Spleen (tissue), 11 donors: ENCODE measurements at regions not wholly inside any gene's neighbourhood (a gene's known extent, or its start where the extent isn't known, plus 50 kb on each side); places are given as distances from the start of the nearest gene placed in this dataset.
A peak's percentile ranks its signal among the peaks of the same experiment; 100 is the strongest.

Experiments
- DNase-seq: peaks from one replicate; pipeline ENCODE4 v3.0.0-alpha.2; 2020
- H3K27ac ChIP-seq, 8 donors: fragments of 200-600 bp; sonication (generic) in 7 of 8; 1 replicate in 4 of 8; 2 replicates in 4 of 8; pipeline versions ENCODE4 v1.5.0 to v1.8.0; 2016 to 2021; ENCODE audit warnings: inconsistent platforms in 4 of 8, mild to moderate bottlenecking in 4 of 8, moderate library complexity in 1 of 8
- H3K27me3 ChIP-seq, 7 donors: fragments of 200-600 bp; sonication (generic) in 6 of 7; replicated peaks in 1 of 7; 1 replicate in 4 of 7; 2 replicates in 3 of 7; pipeline versions ENCODE4 v1.5.0 to v1.8.0; 2016 to 2021; ENCODE audit warnings: inconsistent platforms in 3 of 7, mild to moderate bottlenecking in 1 of 7
- H3K36me3 ChIP-seq, 6 donors: fragments of 200-600 bp; sonication (generic) in 5 of 6; 1 replicate in 4 of 6; 2 replicates in 2 of 6; pipeline versions ENCODE4 v1.5.0 to v1.8.0; 2016 to 2021; ENCODE audit warnings: inconsistent platforms in 2 of 6
- H3K4me1 ChIP-seq, 6 donors: fragments of 200-600 bp; sonication (generic) in 5 of 6; 1 replicate in 3 of 6; 2 replicates in 3 of 6; pipeline versions ENCODE4 v1.5.0 to v1.8.0; 2016 to 2021; ENCODE audit warnings: inconsistent platforms in 3 of 6
- H3K4me3 ChIP-seq, 8 donors: fragments of 200-600 bp; sonication (generic) in 7 of 8; 1 replicate in 4 of 8; 2 replicates in 4 of 8; pipeline versions ENCODE4 v1.5.0 to v1.8.0; 2016 to 2021; ENCODE audit warnings: inconsistent platforms in 4 of 8, mild to moderate bottlenecking in 4 of 8, moderate library complexity in 2 of 8
- H3K9me3 ChIP-seq, 8 donors: fragments of 200-600 bp; sonication (generic) in 7 of 8; 1 replicate in 4 of 8; 2 replicates in 4 of 8; pipeline versions ENCODE4 v1.5.0 to v1.8.0; 2016 to 2021; ENCODE audit warnings: inconsistent platforms in 4 of 8
- POLR2A ChIP-seq, 3 donors: fragments of 450-650 bp; IDR thresholded peaks; one replicate each; pipeline ENCODE4 v1.5.1; 2017; ENCODE audit warnings: antibody characterized with exemption in 3 of 3, mild to moderate bottlenecking in 1 of 3
- POLR2AphosphoS5 ChIP-seq, 3 donors: sonication (generic); formaldehyde crosslinking; IDR thresholded peaks; one replicate each; pipeline ENCODE4 v1.5.1; 2017; ENCODE audit warnings: antibody characterized with exemption in 3 of 3
- WGBS, 5 donors: extraction: QIAGEN DNeasy Blood & Tissue Kit in 3 of 5; methylation state at CpG; one replicate each; pipeline versions ENCODE4 v1.1.5 to v1.1.7; 2013 to 2018; 5-methylcytosine and 5-hydroxymethylcytosine counted together
- intact Hi-C: fragments of 100-400 bp; cut with DNase I; formaldehyde crosslinking; loops from one replicate; pipeline ENCODE4 v1.15.0; 2023; ENCODE audit warnings: low total_unique reads
- TF ChIP-seq, protein P1 (sequence below), 11 experiments: fragments of 200-600 bp in 7 of 11; fragments of 450-650 bp in 4 of 11; sonication (generic) in 4 of 11; IDR thresholded peaks in 8 of 11; conservative IDR thresholded peaks in 3 of 11; 1 replicate in 7 of 11; 2 replicates in 4 of 11; pipeline versions ENCODE4 v1.4.0 to v1.8.0; 2016 to 2021; ENCODE audit warnings: antibody characterized with exemption in 11 of 11, inconsistent platforms in 4 of 11, mild to moderate bottlenecking in 1 of 11
- donor health status: healthy with polysubstance abuse.
- donor health status: DM: no; HTN: no; CAD: no; lungs with moderate emphysema.
- donor health status: DM: no; HTN: no; CAD: no.
- donor health status: Bipolar disorder and iron deficiency.
- donor health status: healthy.
- donor health status: DM: no; HTN: no; CAD: no.
- donor health status: DM: yes; HTN: yes; CAD: no.

DNA sequence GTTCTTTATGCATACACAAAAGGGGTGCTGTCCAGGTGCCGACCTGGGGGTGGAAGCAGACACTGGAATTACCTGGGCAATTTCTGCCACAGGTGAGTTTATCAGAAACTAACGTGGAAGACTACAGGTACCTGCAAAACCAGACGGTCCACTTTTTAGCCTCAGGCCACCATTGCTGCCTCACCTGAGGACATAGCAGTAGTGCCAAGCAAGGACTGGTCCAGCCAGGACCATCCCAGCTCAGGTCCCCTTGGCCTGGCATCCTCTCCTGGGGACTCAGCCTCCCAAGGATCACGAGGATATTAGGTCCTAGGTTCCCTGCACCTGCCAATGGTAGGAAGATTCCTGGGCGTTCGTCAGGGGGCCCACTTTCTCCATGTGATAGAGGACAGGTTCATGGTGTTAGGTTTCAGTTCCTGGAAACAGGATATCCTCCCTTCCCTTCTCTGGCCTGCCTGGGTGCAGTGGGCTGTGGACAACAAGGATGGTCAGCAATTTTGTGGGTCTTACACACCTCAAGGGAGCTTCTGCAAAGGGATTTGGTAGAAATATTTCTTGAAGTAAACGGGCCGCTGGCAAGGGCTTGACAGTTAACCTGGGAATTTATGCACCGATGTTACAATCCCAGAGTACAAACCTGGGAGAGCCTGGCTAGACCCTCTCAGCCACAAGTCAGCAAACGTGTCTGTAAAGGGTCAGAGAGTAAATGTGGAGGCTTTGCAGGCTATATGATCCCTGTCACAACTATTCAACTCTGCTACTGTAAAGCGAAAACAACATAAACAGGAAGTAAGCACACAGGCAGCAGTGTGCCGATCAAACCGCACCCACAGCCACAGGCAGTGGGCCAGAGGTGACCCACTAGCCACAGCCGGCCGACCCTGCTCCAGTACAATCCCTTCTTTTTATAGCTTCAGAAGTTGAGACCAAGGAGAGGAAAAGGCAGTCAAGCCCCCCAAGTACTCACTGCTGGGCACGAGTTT is 71.4 kb upstream of the RAB4A start:
- WGBS, 5 donors: 43 to 48% (median 44%) methylated on average over 15 to 16 of the region's 16 CpGs
- H3K9me3 ChIP-seq: no peaks in the 10 kb centered on the region
- H3K27me3 ChIP-seq: no peaks in the 10 kb centered on the region
- intact Hi-C loops: no loop called here
- H3K4me3 ChIP-seq: peak overlapping the region in 2 of 8 donors; percentile 15 to 55
- peaks cover 8 to 18% (median 15%) of the 10 kb centered on the region in 6 donors for H3K4me1 ChIP-seq
- H3K27ac ChIP-seq: peak overlapping the region; percentile 2 to 79 (median 62)
- TF ChIP-seq, protein P1, sequence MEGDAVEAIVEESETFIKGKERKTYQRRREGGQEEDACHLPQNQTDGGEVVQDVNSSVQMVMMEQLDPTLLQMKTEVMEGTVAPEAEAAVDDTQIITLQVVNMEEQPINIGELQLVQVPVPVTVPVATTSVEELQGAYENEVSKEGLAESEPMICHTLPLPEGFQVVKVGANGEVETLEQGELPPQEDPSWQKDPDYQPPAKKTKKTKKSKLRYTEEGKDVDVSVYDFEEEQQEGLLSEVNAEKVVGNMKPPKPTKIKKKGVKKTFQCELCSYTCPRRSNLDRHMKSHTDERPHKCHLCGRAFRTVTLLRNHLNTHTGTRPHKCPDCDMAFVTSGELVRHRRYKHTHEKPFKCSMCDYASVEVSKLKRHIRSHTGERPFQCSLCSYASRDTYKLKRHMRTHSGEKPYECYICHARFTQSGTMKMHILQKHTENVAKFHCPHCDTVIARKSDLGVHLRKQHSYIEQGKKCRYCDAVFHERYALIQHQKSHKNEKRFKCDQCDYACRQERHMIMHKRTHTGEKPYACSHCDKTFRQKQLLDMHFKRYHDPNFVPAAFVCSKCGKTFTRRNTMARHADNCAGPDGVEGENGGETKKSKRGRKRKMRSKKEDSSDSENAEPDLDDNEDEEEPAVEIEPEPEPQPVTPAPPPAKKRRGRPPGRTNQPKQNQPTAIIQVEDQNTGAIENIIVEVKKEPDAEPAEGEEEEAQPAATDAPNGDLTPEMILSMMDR (IDR thresholded peaks at IDR 0.05 in 8 of 11, conservative IDR thresholded peaks at IDR 0.05 in 3 of 11): no peak
- TF ChIP-seq POLR2A (IDR thresholded peaks at IDR 0.05): no peak
- TF ChIP-seq POLR2AphosphoS5 (IDR thresholded peaks at IDR 0.05): peak; percentile 40 to 63 (median 51)
- peak; percentile 87 for DNase-seq
- H3K36me3 ChIP-seq: no peaks in the 10 kb centered on the region

DNA sequence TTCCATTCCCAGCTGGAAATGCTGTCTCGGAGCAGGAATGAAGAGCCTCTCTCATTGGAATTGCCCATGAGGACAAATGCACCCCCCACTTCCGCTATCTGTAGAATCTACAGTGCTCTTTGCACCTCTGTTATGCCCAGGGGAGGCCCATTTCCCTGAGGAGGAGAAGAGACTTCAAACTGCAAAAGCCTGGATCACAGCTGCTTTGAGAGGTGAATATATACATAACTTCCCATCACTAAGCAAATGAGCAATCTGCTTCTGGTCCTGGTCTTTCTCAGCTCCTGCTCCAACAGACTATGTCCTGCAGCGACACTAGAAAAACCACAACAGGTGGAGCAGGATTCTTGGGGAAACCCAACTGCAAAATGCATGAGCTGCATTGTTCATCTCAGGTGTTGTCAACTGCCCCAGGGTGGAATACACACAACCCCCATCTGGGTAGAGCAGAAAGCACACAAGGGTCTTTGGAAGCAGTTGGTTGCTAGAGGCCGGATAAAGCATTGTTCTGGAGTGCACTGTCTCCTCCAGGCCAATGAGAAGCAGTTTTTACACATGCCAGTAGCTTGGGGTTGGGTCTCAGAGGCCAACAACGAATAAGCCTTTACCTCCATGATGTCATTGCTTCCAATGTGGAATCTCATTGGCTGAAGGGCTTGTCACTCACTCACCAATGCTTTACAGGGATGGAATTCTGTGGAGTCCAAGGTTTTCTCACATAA is 67.7 kb upstream of the RAB4A start:
- Histone ChIP-seq H3K4me3 (no peak overlapping the region), H3K36me3 (no peaks in the 10 kb centered on the region), H3K9me3 (no peaks in the 10 kb centered on the region), H3K27me3 (no peaks in the 10 kb centered on the region), H3K27ac (no peak overlapping the region), H3K4me1 (peaks cover 8 to 18% (median 15%) of the 10 kb centered on the region in 6 donors)
- intact Hi-C loops: no loop called here
- no peak for TF ChIP-seq POLR2AphosphoS5 (IDR thresholded peaks at IDR 0.05)
- TF ChIP-seq, protein P1 (IDR thresholded peaks at IDR 0.05 in 8 of 11, conservative IDR thresholded peaks at IDR 0.05 in 3 of 11): no peak
- TF ChIP-seq POLR2A (IDR thresholded peaks at IDR 0.05): no peak
- DNase-seq: no peak
- 87 to 93% (median 91%) methylated on average over 4 to 5 of the region's 5 CpGs for WGBS, 5 donors

DNA sequence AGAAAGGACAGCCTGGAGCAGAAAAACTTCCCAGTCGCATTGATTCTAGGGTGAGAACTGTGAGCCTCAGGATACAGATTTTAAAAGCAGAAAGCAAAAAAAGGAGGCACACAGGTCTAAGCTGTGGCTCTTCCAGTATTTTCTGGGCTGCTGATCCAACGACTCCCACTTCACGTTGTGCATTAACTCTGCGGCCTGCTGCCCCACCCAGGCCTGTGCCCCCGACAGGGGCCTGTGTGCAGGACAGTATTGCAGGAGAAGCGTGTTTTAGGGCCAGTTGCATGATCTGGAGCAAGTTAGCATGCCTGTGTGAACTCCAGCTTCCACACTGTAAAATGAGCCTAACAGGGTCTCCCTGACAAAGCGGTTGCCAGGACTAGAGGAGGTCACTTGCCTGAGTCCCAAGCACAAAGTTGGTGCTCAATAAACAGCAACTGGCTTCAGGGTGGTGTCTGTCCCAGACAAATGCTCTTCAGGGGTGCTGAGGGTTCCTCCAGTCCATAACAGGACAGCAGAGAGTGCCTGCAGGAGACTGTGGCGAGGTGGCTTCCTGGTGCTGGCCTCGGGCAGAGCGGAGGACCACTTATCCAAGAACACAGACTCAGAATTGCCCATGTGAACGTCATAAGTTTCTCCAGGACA is 66.8 kb upstream of the RAB4A start:
- WGBS, 5 donors: 72 to 93% (median 90%) methylated on average over 10 to 11 of the region's 11 CpGs
- H3K36me3 ChIP-seq: no peaks in the 10 kb centered on the region
- no peak overlapping the region for H3K4me3 ChIP-seq
- H3K27ac ChIP-seq: no peak overlapping the region
- TF ChIP-seq, protein P1 (IDR thresholded peaks at IDR 0.05 in 8 of 11, conservative IDR thresholded peaks at IDR 0.05 in 3 of 11): no peak
- no peak for TF ChIP-seq POLR2AphosphoS5 (IDR thresholded peaks at IDR 0.05)
- no peak for TF ChIP-seq POLR2A (IDR thresholded peaks at IDR 0.05)
- DNase-seq: no peak
- H3K9me3 ChIP-seq: no peaks in the 10 kb centered on the region
- H3K4me1 ChIP-seq: peaks cover 8 to 17% (median 14%) of the 10 kb centered on the region in 6 donors
- intact Hi-C loops: no loop called here
- H3K27me3 ChIP-seq: no peaks in the 10 kb centered on the region
